Bronchial epithelial cell (primary cell): ENCODE measurements at regions not wholly inside any gene's neighbourhood (a gene's known extent, or its start where the extent isn't known, plus 50 kb on each side); places are given as distances from the start of the nearest gene placed in this dataset.
A peak's percentile ranks its signal among the peaks of the same experiment; 100 is the strongest.
"Not testable (repeated sequence)": the region's sequence is repeated elsewhere in the genome, so short reads cannot be mapped to it uniquely, and the experiment has no call there.

ENCODE experiments used
- DNase-seq: peaks from one replicate; pipeline ENCODE4 v3.0.0-alpha.2; 2010; ENCODE audit warnings: low read depth
- FAIRE-seq: peaks from 2 replicates; lab custom pipeline; 2011; peaks lifted over from hg19 to GRCh38; lab: Jason Lieb, UNC
- H3K27me3 ChIP-seq: 2 replicates; pipeline ENCODE4 v1.5.1; 2011; ENCODE audit warnings: low read length; ENCODE audit not compliant: control insufficient read depth, insufficient read depth
- H3K36me3 ChIP-seq: 2 replicates; pipeline ENCODE4 v1.5.1; 2011; ENCODE audit warnings: low read length; ENCODE audit not compliant: control insufficient read depth, insufficient read depth
- H3K4me3 ChIP-seq: 2 replicates; pipeline ENCODE4 v1.5.1; 2011; ENCODE audit warnings: mild to moderate bottlenecking, low read depth, low read length, control low read depth
- TF ChIP-seq, protein P1 (sequence below): IDR thresholded peaks from 2 replicates; pipeline ENCODE4 v1.5.1; 2011; ENCODE audit warnings: mild to moderate bottlenecking, moderate library complexity, low read length, control low read depth, inconsistent platforms; ENCODE audit not compliant: insufficient read depth, severe bottlenecking

DNA sequence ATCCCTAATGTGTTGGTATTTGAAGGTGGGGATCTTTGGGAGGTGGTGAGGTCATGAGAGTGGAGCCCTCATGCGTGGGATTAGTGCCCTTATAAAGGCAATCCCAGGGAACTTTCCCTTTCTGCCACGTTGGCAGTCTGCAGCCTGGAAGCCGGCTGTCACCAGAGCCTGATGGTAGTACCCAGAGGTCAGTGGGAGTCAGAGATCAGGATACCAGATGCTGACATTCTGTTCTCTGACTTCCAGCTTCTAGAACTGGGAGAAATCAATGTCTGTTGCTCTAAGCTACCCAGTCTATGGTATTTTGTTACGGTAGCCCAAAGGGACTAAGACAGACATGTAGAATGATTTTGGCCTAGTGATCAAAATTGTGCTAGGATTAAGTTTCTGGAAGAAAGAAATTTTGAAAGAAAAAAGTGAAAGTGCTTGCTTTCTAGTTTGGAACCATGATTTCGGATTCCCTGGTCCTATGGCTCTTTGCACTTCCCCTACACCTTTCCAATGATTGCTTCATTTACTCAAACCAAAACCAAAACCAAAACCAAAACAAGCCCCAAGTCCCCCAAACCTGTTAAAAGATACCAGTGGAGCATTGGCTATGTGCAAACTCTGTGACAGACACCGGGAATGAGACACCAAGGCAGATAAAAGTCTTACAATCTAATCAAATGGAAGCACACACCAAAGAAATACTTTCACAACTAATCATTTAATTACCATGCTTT is 173.7 kb upstream of the ZNF217 start:
- no peaks in the 10 kb centered on the region for H3K27me3 ChIP-seq
- FAIRE-seq: no peak
- TF ChIP-seq, protein P1, sequence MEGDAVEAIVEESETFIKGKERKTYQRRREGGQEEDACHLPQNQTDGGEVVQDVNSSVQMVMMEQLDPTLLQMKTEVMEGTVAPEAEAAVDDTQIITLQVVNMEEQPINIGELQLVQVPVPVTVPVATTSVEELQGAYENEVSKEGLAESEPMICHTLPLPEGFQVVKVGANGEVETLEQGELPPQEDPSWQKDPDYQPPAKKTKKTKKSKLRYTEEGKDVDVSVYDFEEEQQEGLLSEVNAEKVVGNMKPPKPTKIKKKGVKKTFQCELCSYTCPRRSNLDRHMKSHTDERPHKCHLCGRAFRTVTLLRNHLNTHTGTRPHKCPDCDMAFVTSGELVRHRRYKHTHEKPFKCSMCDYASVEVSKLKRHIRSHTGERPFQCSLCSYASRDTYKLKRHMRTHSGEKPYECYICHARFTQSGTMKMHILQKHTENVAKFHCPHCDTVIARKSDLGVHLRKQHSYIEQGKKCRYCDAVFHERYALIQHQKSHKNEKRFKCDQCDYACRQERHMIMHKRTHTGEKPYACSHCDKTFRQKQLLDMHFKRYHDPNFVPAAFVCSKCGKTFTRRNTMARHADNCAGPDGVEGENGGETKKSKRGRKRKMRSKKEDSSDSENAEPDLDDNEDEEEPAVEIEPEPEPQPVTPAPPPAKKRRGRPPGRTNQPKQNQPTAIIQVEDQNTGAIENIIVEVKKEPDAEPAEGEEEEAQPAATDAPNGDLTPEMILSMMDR: no peak
- no peaks in the 10 kb centered on the region for H3K36me3 ChIP-seq
- no peak overlapping the region for H3K4me3 ChIP-seq
- no peak for DNase-seq

DNA sequence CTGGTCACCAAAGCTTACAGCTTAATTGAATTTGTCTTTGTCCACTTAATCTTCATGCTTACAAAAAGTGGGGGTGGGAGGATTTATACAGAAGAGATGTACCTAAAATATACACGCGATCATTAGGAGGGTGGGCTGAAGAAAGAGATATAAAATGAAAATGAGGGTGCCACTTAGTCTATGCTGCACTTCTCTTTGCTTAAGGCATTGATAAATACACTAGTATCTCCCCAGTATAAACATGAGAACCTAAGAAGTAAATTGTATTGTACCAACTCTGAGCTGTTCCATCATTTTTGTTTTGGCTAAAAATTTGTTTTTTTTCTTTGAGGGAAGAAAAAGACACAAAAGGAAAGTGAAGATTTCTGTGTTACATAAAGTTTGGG is 170.8 kb upstream of the ZNF217 start:
- TF ChIP-seq, protein P1: no peak
- DNase-seq (no peak), FAIRE-seq (no peak)
- Histone ChIP-seq H3K36me3 (no peaks in the 10 kb centered on the region), H3K4me3 (no peak overlapping the region), H3K27me3 (no peaks in the 10 kb centered on the region)

DNA sequence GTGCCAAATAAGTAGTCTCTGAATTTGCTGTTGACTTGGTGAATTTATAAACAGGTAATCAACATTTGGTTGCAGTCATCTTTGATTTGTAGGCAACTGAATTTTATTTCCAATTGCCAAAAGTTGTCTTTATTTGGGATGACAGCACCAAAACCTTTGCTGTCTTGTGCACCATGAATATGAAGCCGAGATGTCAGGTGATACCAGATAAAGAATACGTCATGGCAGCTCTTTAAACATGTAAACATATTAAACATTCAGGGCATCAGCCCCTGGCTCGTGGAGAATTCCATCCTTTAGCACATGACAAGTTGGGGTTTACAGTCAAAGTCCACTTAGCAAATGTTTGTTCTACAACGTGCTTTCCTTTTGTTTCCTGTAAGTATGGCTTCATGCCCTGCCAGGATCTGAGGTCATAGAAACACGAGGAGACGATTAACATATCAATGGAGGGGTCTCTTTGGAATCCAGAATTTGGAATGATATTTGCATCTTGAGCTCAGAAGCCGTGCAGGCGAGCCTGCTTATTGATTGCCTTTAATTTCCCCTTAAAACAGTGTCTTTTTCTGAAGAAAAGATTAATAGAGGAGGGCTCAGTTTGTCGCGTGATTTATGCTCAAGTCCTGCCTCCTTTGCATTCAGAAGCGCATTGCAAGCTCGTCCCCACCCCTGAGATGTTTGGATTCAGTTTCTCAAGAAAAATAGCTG is 170.2 kb upstream of the ZNF217 start:
- no peaks in the 10 kb centered on the region for H3K27me3 ChIP-seq
- H3K4me3 ChIP-seq: no peak overlapping the region
- TF ChIP-seq, protein P1: no peak
- no peaks in the 10 kb centered on the region for H3K36me3 ChIP-seq
- no peak for FAIRE-seq
- peak; percentile 50 for DNase-seq

DNA sequence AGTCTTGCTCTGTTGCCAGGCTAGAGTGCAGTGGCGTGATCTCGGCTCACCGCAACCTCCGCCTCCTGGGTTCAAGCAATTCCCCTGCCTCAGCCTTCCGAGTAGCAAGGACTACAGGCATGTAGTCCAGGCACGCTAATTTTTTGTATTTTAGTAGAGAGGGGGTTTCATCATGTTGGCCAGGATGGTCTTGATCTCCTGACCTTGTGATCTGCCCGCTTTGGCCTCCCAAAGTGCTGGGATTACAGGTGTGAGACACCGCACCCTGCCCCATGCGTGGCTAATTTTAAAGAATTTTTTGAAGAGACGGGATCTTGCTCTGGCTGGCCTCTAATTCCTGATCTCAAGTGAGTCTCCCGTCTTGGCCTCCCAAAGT is 168.8 kb upstream of the ZNF217 start:
- H3K36me3 ChIP-seq, FAIRE-seq, H3K27me3 ChIP-seq, H3K4me3 ChIP-seq, DNase-seq: not testable (repeated sequence)

DNA sequence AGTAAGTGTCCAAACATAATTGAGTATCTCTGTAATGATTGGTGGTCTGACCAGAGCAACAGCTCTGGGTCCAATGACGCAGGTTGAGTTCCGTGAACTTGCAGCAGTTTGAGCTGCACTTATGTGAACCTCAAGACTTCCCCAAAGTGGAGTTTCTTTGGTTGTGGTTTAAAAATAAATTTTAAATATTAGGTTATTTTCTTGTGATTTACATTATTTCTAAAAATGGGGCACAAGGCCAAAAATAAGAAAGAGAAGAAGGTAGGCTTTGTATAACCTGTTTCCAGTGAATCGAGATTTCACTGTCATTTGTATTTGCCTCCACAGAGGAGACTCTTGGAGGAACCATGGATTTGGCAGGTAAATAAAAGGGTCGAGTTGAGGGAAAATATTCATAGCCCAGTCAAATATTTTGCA is 166.4 kb upstream of the ZNF217 start:
- Histone ChIP-seq H3K27me3 (no peaks in the 10 kb centered on the region), H3K36me3 (no peaks in the 10 kb centered on the region), H3K4me3 (no peak overlapping the region)
- DNase-seq (no peak), FAIRE-seq (no peak)
- TF ChIP-seq, protein P1: no peak

DNA sequence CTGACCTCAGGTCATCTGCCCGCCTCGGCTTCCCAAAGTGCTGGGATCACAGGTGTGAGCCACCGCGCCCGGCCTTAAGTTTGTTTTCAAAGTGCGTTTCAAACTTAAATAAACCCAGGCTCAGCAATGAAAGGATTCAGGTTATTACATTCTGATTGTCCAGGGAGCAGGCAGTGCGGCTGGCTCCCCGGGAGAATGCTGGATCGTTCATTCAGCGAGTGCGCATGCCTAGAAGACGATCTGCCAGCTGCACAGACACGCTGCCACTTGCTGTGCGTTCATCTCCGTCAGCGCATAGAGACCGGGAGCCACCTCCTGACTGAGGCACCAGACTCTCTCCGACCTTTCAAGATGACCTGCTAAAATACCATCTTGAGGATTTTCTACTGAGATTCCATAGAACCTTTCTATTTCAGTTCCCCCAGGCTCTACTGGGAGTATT is 163.9 kb upstream of the ZNF217 start:
- no peaks in the 10 kb centered on the region for H3K27me3 ChIP-seq
- DNase-seq (no peak), FAIRE-seq (no peak)
- TF ChIP-seq, protein P1: no peak
- H3K36me3 ChIP-seq: no peaks in the 10 kb centered on the region
- no peak overlapping the region for H3K4me3 ChIP-seq
